Fibroblast of skin of left quadriceps (primary cell): ENCODE measurements at regions not wholly inside any gene's neighbourhood (a gene's known extent, or its start where the extent isn't known, plus 50 kb on each side); places are given as distances from the start of the nearest gene placed in this dataset.

ENCODE experiments used
- DNase-seq, 2 experiments: peaks; one replicate each; pipeline ENCODE4 v3.0.0-alpha.2; 2013; ENCODE audit warnings: low read depth in 2 of 2

GRCh38 chr5:2441495-2442180, 309.8 kb downstream of the IRX2 start:
- DNase-seq: no peak

GRCh38 chr5:2439608-2440007, 311.9 kb downstream of the IRX2 start:
- DNase-seq: no peak

DNA sequence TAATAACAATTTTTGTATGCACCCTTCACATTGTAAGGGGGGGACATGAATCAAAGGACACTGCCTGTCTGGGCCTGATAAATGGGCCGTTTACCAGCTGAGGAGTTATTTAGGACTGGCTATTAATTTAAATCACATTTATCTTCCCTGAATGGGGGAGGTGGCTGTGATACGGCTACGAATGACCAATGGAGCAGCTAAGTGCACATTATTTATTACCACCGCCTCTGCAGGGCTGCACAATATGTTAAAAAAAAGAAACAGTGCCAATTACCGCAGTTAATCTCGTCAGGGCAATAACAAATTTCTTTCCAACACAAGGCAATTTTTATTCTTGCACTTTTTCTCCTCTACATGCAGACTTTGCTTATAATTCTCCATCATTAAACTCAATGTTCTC, 318.4 kb downstream of the IRX2 start:
- DNase-seq: no peak

DNA sequence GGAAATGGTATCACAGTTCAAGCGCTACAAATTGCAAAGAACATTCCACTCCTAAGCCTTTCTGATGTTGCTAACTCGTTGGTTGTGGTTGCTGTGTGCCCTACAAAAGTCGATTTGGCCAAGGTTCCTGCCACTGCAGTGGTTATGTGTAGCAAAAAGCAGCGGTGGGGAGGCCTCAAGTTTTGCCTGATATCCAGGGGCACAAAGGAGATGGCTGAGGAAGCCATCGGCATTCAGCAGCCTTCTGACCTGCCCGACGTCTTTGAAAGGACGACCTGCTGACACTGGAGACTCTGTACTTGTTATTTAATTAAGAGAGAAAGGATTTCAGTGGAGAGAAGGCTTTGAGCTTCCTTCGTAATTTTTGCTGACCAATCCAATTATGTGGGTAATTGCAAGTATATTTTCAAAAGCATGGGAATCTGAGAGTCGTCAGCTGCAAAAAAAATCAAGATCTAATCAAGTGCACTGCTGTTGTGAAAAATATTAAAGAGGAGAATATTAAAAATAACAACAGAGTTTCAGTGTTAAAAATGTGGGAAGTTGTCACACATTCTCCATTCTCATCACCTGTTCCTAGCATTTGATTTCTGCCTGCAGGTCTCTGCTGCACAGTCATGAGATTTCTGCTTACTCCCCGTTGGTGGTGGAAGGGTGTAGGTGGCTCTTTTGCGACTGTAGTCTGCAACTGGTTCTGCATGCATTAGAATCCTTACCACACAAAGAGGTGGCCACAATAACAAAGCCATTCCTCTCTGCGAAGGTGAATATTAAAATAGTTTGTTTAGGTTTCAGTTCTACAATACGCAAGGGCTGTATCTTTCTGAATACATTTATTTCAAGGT, 319.2 kb downstream of the IRX2 start:
- DNase-seq: no peak

GRCh38 chr5:2430606-2431005, 320.9 kb downstream of the IRX2 start:
- DNase-seq: no peak

GRCh38 chr5:2427983-2428382, 323.5 kb downstream of the IRX2 start:
- no peak for DNase-seq

DNA sequence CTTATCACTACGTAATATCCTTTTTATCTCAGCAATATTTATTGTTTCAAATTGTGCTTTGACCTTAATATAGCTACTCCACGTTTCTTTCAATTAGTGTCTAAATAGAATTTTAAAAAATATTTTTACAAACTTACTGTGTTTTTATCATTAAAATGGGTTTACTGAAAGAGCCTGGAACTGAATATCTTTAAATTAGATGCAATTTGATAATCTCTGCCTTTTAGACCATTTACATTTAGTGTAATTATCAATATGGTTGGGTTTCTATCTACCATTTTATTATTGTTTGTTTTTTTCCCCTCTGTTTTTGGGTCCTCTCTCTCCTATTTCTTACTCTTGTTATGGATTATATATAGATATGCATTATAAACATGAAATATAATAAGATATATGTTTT, 327.8 kb downstream of the IRX2 start:
- no peak for DNase-seq

DNA sequence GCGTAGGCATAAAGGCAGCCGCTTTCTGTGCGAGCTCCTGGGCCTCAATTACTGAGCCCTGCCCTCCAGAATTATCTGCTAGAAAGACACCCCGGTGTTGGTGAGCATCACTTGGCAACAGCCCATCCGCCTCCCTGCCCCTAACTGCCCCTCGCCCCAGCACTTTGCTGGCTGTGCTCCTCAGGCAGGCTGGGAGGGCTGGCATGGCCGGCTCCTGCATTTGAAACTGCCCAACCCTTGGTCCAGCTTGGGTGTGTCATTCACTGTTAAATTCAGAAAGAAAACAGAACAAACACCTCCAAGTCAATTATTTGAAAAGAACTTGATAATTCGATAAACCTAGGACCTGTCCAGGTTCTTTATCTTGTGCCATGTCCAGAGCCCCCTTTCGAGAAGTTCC, 334.2 kb downstream of the IRX2 start:
- DNase-seq: no peak

GRCh38 chr5:2415678-2416077, 335.8 kb downstream of the IRX2 start:
- DNase-seq: no peak

- no peak for DNase-seq
Observed at GRCh38 chr5:2410451-2410850, 341.0 kb downstream of the IRX2 start.

- DNase-seq: no peak
Observed at GRCh38 chr5:2403296-2403695, 348.2 kb downstream of the IRX2 start.

- no peak for DNase-seq
Observed at GRCh38 chr5:2399804-2400203, 351.7 kb downstream of the IRX2 start.

DNA sequence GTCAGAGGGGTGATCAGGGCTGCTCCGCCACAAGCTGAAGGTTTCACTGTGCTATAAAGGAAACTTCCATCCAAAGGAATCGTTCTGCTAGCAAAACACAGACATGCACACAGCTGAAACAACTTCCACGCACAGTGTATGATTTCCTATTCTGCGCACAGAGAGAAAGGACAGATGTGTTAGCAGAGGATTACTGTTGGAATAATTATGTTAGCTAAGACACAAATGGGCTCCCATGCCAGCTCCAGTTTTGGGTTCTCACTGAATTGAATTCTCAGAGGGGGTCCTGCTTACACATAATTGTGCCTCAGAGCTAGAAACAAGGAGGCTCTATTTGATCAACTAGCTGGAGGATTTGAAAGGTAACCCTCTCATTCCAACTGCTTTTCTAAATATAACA, 352.4 kb downstream of the IRX2 start:
- no peak for DNase-seq

- DNase-seq: no peak
Observed at GRCh38 chr5:2393556-2393955, 357.9 kb downstream of the IRX2 start.

DNA sequence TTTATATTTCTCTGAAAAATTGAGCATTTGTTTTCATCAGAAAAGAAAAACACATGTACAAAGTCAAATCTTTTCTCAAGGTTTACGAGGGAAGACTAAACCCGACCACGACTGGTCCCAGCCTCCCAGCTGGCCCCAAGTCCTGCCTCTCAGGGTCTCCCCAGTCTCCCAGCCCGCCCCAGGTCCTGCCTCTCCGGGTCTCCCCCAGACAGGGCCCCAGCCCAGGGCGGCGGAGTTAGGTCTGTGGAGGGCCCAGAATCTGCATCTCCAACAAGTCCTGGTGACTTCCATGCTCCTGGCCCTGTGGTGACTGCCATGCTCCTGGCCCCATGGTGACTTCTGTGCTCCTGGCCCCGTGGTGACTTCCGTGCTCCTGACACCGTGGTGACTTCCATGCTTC, 359.9 kb downstream of the IRX2 start:
- DNase-seq: no peak

GRCh38 chr5:2391021-2391420, 360.5 kb downstream of the IRX2 start:
- no peak for DNase-seq

- no peak for DNase-seq
Observed at GRCh38 chr5:2388571-2388970, 362.9 kb downstream of the IRX2 start.

- no peak for DNase-seq
Observed at GRCh38 chr5:2387634-2388325, 363.7 kb downstream of the IRX2 start.

GRCh38 chr5:2387250-2387633, 364.2 kb downstream of the IRX2 start:
- no peak for DNase-seq

- no peak for DNase-seq
Observed at GRCh38 chr5:2385818-2386217, 365.7 kb downstream of the IRX2 start.

DNA sequence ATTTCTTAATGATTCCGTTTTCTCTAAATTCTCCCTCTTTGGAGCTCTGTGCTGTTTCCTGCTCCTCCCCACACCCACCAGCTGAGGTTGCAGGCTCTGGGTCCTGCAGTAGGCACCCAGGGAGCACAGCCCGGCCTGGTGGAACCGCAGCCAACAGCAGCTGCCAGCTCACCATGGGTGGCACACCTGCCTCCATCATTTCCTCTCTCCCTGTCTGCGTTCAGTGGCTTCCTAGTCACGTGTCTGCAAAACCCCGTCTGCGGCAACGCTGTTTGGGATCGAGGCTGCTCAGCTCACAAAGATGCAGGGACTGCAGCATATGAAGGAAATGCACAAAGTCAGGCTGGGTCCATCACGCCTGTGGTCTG, 367.8 kb downstream of the IRX2 start:
- DNase-seq: no peak

DNA sequence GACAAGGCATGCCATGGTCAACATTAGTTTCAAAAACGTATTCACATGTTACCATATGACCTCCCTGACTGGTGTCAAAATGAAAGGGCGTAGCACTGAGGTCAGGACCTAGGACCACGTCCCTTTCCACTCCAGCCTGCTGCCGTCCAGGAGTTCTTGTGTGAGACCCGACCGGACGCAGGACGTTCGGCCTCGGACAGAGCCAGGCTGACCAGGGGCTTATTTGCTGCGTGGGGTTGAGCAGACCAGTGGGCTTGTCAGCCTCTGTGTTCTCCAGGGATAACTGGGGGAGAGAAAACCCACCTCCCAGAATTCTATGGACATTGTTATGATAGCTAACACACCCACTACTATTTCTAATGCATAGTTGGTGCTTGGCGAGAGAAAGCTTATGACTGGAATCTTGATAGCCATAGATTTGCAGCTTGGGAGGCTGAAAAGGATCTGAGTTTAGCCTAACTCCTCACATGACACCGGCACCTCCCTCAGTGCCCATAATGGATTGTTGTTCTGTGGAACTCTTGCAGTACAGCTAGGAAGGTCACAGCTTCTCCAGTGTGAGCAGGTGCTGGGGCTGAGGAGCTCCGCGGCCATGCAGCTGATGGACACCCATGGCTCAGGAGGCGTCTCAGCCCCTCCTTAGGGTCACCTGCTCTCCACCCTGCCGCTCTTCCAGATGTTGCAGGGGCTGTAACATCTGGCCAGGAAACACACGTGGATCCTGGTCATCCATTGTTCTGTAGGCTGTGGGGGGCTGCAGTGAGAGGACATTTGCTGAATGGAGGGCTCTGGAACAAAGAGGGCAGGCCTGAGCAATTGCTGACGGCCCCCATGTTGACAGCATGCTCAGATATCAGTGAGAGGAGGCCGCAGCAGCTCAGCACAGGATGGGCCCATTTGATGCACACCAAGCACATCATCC, 368.4 kb downstream of the IRX2 start:
- DNase-seq: no peak
